Uterus (tissue), 2 donors: ENCODE measurements at regions not wholly inside any gene's neighbourhood (a gene's known extent, or its start where the extent isn't known, plus 50 kb on each side); places are given as distances from the start of the nearest gene placed in this dataset.

ENCODE experiments used
- POLR2A ChIP-seq, 2 donors: fragments of 450-650 bp; IDR thresholded peaks; one replicate each; pipeline ENCODE4 v1.6.1; 2016; ENCODE audit warnings: antibody characterized with exemption in 2 of 2, mild to moderate bottlenecking in 1 of 2, moderate library complexity in 1 of 2
- TF ChIP-seq, protein P1 (sequence below), 4 experiments: fragments of 200-600 bp in 2 of 4; fragments of 450-650 bp in 2 of 4; sonication (generic) in 2 of 4; IDR thresholded peaks; one replicate each; pipeline ENCODE4 v1.5.1; 2016 to 2019; ENCODE audit warnings: antibody characterized with exemption in 4 of 4, mild to moderate bottlenecking in 2 of 4, moderate library complexity in 1 of 4

DNA sequence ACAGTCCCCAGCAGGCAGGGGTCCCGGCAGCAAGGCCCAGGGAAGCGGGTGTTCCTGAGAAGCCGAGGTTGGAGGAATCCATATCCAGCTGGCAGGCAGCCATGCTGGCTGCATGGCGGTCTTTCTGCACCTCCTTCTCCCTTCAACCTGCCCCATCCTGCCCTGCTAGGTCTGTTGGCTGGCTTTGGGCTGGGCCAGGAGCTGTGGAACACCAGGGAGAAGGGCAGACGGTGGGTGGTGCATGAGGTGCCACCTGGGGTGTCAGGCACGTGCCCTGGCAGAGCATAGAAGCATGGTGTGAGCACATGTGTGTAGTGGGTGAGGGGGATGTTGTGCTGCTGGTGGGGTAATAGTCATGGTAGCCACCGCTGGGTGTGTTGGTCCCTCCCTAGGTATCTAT is 150.1 kb downstream of the PJA1 start:
- no peak for TF ChIP-seq POLR2A (IDR thresholded peaks at IDR 0.05)
- TF ChIP-seq, protein P1, sequence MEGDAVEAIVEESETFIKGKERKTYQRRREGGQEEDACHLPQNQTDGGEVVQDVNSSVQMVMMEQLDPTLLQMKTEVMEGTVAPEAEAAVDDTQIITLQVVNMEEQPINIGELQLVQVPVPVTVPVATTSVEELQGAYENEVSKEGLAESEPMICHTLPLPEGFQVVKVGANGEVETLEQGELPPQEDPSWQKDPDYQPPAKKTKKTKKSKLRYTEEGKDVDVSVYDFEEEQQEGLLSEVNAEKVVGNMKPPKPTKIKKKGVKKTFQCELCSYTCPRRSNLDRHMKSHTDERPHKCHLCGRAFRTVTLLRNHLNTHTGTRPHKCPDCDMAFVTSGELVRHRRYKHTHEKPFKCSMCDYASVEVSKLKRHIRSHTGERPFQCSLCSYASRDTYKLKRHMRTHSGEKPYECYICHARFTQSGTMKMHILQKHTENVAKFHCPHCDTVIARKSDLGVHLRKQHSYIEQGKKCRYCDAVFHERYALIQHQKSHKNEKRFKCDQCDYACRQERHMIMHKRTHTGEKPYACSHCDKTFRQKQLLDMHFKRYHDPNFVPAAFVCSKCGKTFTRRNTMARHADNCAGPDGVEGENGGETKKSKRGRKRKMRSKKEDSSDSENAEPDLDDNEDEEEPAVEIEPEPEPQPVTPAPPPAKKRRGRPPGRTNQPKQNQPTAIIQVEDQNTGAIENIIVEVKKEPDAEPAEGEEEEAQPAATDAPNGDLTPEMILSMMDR (IDR thresholded peaks at IDR 0.05), result no peak
